NCI-H2081 (cell line): ENCODE measurements at regions not wholly inside any gene's neighbourhood (a gene's known extent, or its start where the extent isn't known, plus 50 kb on each side); places are given as distances from the start of the nearest gene placed in this dataset.
A peak's percentile ranks its signal among the peaks of the same experiment; 100 is the strongest.
"Not testable (repeated sequence)": the region's sequence is repeated elsewhere in the genome, so short reads cannot be mapped to it uniquely, and the experiment has no call there.

Experiments used
- DNase-seq, 2 experiments: peaks; one replicate each; lab custom pipeline; 2025; lab: John Stamatoyannopoulos, UW

DNA sequence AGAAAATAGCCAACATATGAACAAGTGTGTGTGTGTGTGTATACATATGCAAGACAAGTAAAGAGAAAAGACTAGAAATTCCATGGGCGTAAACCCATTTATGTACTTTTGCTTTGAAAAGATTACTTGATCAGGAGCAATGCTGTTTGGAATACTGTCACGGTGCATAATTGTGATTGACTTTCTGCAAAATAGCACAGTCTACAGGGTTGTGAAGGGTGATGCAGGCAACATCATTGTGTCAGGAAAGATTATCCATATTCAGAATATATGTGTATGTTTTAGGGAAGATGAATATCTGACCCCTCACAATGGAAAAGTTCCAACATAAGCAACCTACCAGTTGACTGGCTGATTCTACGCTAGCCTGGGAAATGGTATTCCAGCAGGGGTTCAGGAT, 307.7 kb downstream of the JRKL start:
- no peak for DNase-seq

DNA sequence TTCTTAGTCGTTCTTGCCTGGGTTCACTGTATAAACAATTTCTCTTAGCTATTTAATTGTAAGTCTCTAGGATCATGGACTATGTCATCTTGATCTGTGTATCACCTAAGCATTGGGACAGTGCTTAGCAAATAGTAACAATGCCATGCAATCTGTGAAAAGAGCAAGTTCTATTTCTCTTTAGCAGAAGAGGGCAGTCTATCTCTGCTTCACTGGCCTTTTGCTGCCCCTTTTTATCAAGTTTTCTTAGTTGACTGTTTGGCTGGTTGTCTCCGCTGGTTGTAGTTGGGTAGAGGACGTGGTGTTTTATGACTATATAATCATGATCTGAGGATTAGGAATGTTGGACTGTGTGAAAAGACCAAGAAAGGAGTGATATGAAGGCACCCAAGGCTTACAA, 315.0 kb downstream of the JRKL start:
- no peak for DNase-seq

- DNase-seq, result no peak
These were observed 316.9 kb downstream of the JRKL start for GRCh38 chr11:96706761-96707160.

DNA sequence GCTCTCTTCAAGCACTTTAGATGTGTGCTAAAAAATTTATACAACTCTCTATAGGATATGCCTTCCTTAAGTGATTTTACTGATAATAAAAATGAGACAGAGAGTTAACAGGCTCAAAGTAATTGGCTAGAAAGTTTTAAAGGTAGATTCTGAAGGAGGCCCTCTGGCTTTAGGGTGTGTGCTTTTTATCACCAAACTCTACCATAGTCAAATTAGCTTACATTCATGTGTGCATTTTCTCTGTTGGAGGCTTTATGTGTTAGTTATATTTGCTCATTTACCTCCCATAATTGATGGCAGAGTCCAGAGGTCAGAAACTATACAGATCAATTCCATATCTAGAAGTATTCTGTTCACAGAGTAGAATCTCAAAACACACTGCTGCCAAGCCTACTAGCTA, 317.5 kb downstream of the JRKL start:
- DNase-seq, result no peak

- peak in 1 of 2 experiments; percentile 6 for DNase-seq
These were observed 318.5 kb downstream of the JRKL start for GRCh38 chr11:96708219-96708878.

DNA sequence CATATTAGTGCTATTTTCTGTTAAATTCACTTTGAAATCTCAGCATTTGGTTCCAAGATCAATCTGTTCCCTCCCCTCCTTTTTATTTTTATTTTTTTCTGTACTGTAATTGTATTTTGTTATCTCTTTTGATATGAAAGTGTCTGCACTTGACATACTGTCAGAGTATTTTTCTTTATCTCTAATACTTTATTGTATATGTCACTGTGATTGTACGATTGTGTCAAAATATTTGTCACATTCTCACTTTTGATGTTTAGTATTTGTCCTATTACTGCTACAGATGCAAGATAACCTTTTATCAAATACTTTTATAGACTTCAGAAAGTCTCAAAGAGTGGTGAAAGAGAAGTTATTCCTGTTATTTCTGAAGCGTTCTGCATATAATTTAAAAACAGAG, 323.5 kb downstream of the JRKL start:
- no peak for DNase-seq

DNA sequence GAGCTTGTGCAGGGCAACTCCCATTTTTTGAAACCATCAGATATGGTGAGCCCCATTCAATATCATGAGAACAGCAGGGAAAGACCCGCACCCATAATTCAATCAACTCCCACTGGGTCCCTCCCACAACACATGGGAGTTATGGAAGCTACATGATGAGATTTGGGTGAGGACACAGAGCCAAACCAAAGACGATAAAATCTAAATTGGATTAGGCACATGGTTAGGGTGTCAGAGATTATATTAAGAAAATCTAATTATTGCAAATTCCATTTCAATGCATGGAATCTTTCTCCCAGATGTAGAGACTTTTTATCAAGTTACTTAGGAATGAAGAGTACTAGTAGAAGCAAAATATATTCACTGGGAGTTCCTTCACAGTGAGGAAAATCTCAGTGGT, 324.9 kb downstream of the JRKL start:
- DNase-seq, result no peak

GRCh38 chr11:96715208-96715607, 325.4 kb downstream of the JRKL start:
- no peak for DNase-seq

DNA sequence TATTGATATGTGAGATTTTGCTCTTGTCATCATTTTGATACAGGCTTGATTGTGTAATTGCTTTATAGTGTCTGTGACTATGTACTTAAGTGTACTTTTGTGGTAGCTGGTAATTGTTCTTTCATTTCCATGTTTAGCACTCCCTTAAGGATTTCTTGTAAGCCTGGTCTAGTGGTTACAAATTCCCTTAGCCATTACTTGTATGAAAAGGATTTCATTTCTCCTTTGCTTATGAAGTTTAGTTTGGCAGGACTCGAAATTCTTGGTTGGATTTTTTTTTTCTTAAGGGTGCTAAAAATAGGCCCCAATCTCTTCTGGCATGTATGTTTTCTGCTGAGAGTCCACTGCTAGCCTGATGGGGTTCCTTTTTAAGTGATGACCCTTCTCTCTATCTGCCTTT, 346.8 kb downstream of the JRKL start:
- DNase-seq, result no peak

GRCh38 chr11:96738311-96738710, 348.5 kb downstream of the JRKL start:
- DNase-seq, result no peak

DNA sequence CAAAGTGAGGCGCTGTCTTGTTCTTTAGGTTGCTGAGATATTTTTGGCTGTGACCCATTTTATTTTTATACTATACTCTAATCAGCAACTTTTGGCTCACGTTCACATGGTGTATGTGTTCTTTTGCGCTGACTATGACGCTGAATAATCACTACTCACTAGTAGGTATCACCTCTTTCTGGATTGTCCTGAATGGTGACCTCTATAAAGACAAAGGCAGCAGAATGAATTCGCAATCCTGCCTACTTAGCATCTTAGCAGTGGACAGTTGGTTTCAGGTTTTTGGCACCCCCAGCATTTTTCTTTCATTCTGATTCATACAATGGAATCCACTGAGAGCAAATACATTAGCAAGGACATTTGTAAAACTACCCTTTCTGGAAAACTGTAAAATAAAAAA, 351.3 kb downstream of the JRKL start:
- DNase-seq, result no peak

DNA sequence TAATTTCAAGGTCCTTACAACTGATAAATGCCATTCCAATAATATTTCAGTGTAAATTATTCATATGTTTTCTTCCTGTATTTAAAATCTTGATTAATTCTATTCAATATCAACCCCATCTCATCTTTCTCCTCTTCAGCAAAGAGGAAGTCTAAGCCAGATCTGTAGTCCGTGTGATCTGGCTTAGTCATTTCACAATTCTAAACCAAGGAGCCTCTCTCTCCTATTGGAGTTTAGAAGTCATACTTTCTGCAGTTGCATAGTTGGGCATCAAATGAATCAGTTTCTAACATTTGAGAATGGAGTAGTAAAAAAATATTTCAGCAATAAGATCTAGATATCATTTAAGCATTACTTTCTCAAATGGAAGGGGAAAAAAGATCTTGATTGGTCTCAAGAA, 354.9 kb downstream of the JRKL start:
- no peak for DNase-seq

GRCh38 chr11:96748639-96749370, 359.0 kb downstream of the JRKL start:
- DNase-seq, result no peak

- DNase-seq, result not testable (repeated sequence)
These were observed 362.0 kb downstream of the JRKL start for GRCh38 chr11:96751807-96752206.

GRCh38 chr11:96752221-96752620, 362.4 kb downstream of the JRKL start:
- DNase-seq, result no peak

- no peak for DNase-seq
These were observed 364.2 kb downstream of the JRKL start for GRCh38 chr11:96753997-96754396.

DNA sequence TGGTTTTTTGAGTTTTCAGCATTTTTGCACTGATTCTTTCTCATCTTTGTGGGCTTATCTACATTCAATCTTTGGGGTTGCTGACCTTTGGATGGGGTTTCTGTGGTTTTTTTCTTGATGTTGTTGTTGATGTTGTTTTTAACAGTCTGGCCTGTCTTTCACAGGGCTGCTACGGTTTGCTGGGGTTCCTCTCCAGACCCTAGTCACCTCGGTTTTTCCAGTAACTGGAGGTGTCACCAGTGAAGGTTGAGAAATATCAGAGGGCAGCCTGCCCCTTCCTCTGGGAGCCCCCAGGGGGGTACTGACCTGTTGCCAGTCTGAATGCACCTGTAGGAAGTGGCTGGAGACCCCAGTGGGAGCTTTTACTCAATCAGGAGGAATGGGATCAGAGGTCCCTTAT, 365.4 kb downstream of the JRKL start:
- no peak for DNase-seq

GRCh38 chr11:96755752-96756151, 365.9 kb downstream of the JRKL start:
- no peak for DNase-seq

DNA sequence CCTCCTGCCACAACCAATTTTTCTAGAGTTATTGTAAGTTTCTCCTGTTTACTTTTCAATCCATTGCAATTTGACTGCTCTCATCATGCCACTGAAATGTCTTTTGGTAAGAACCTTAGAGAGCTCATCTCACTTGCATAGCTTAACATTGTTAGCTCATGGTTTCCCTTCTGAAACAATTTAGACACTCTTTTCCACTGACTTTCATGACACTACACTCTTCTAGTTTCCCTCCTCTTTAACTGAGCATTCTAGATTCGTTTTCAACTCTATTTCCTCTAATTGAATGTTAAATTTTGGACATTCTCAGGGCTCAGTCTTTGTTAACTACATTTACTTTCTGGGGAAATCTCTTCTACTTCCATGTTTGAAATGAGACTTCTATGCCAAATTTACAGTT, 369.1 kb downstream of the JRKL start:
- DNase-seq, result no peak

DNA sequence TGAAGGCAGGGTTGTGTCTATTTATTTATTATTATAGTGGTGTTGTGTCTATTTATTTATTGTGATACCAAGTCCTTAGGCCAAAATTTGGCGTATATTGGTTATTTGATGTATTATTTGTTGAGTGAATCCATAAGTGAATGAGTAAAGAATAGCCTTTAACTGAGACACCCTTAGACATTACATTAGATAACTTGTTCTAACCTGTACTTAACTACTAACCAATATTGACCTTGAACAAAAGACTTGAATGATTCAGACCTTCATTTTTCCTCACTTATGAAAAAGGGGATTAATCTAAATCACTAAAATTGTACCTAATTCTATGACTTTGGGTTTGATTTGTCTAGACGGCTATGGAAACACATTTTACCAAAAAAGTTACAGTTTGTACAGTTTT, 370.5 kb downstream of the JRKL start:
- DNase-seq, result no peak

- no peak for DNase-seq
These were observed 371.0 kb downstream of the JRKL start for GRCh38 chr11:96760815-96761214.

GRCh38 chr11:96761451-96761850, 371.6 kb downstream of the JRKL start:
- DNase-seq, result no peak

DNA sequence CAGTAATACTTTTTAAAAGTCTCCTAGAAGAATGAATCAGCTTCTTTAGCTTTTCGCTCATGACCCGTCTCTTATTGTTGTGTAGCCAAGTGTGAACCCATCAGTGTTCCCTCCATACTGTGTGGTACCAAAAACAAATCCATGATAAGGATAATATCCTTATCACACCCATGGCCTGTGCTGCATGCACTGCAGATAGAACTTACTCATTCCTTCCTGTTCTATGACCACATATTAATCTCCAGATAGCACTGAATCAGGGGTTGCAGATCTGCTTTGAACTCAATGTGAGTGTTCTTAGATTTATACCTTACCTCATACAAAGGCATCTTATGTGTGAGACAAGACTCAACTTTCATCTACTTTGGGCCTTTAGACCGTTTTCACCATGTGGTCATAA, 373.4 kb downstream of the JRKL start:
- no peak for DNase-seq

DNA sequence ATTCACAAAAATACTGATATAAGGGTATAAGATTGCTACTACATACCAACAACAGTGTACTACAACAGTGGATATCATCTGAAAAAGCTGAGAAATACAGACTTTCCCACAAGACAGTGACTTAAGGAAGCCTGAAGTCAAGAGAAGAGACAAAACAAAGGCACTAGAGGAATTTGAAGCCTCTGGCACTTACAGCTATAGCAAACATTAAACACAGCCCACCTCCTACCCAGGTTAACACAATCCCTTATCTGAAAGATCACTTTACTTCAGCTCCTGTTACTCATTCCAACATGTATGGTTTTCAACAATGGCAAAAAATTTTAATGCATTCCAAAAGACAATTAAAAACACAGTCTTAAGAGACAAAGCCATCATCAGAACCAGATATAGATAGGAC, 388.5 kb downstream of the JRKL start:
- DNase-seq, result no peak
